ENCODE measurements at regions not wholly inside any gene's neighbourhood (a gene's known extent, or its start where the extent isn't known, plus 50 kb on each side); places are given as distances from the start of the nearest gene placed in this dataset.

GRCh38 chr20:41750137-41750536, 132.0 kb upstream of the CHD6 start:
- no peak overlapping the region for H3K4me3 ChIP-seq (ENCODE audit: extremely low read depth in 1 of 4, insufficient read depth in 2 of 4, low read depth in 3 of 4, low read length in 4 of 4)
- H3K9ac ChIP-seq (replicated peaks in 1 of 4; ENCODE audit: extremely low read depth in 1 of 4, low read depth in 3 of 4, low read length in 3 of 4) = no peak overlapping the region
- H2AK5ac ChIP-seq (ENCODE audit: low read depth, low read length) = no peak overlapping the region
- no peak overlapping the region for H3K23ac ChIP-seq (ENCODE audit: insufficient read length)
- H4K91ac ChIP-seq (replicated peaks; ENCODE audit: insufficient read length, low read length) = no peak overlapping the region
- H3K36me3 ChIP-seq (ENCODE audit: control insufficient read depth in 2 of 4, insufficient read depth in 4 of 4, low read length in 3 of 4) = no peaks in the 10 kb centered on the region
- no peak overlapping the region for H2BK5ac ChIP-seq (ENCODE audit: low read depth, low read length)
- H4K5ac ChIP-seq (ENCODE audit: insufficient read length, low read depth, low read length) = no peak overlapping the region
- H2BK120ac ChIP-seq (replicated peaks; ENCODE audit: low read depth, low read length) = no peak overlapping the region
- H3K4me1 ChIP-seq (replicated peaks in 1 of 4; ENCODE audit: control insufficient read depth in 3 of 4, insufficient read depth in 4 of 4, low read length in 3 of 4) = peaks cover 0 to 4% (median 0%) of the 10 kb centered on the region in 4 experiments; a peak in 2 of 7 replicates
- H3K23me2 ChIP-seq (ENCODE audit: low read depth, low read length) = no peaks in the 10 kb centered on the region
- H3K79me1 ChIP-seq (ENCODE audit: low read depth, low read length) = no peaks in the 10 kb centered on the region
- DNase-seq (ENCODE audit: low read depth in 1 of 2, low spot score in 2 of 2) (no peak), FAIRE-seq (no peak)
- CTCF ChIA-PET (ENCODE audit: partially characterized antibody) = interaction anchor here (0.8 to 5.2 kb wide), 2 partner anchors 12 to 16 kb away, joined by 3 to 48 read pairs; no protein-coding TSS in a partner anchor
- H3K79me2 ChIP-seq (ENCODE audit: control insufficient read depth in 1 of 2, insufficient read depth in 2 of 2, low read length in 2 of 2) = no peaks in the 10 kb centered on the region
- no peak overlapping the region for H2BK20ac ChIP-seq (ENCODE audit: low read length)
- no peak overlapping the region for H3K4me2 ChIP-seq (ENCODE audit: insufficient read depth in 1 of 2, low read depth in 2 of 2, low read length in 2 of 2)
- H4K20me1 ChIP-seq (replicated peaks in 1 of 2; ENCODE audit: control insufficient read depth in 1 of 2, insufficient read depth in 2 of 2, low read length in 2 of 2) = no peaks in the 10 kb centered on the region
- H3K27ac ChIP-seq (ENCODE audit: low read depth, low read length) = no peak overlapping the region
- no peak overlapping the region for H2BK12ac ChIP-seq (ENCODE audit: low read depth, low read length)
- H3K18ac ChIP-seq (ENCODE audit: extremely low read depth, low read length) = no peak overlapping the region
- H3K14ac ChIP-seq (ENCODE audit: insufficient read length) = no peak overlapping the region
- no peak overlapping the region for H3K56ac ChIP-seq (replicated peaks; ENCODE audit: insufficient read length, low read depth, low read length)
- H3K9me3 ChIP-seq (ENCODE audit: insufficient read depth in 2 of 2, low read depth in 1 of 2, low read length in 1 of 2) = no peaks in the 10 kb centered on the region
- no peak overlapping the region for H2BK15ac ChIP-seq (ENCODE audit: low read length)
- POLR2A ChIA-PET (ENCODE audit: partially characterized antibody) = no interaction called here
- no peak overlapping the region for H3K4ac ChIP-seq (replicated peaks; ENCODE audit: insufficient read length, low read depth, low read length)
- 87% methylated on average over 5 of the region's 5 CpGs; no CpG with 5 or more reads in 1 of the 2 experiments for WGBS, 2 experiments (ENCODE audit: extremely low coverage in 1 of 2, insufficient coverage in 1 of 2, insufficient read length in 1 of 2, insufficient replicate concordance in 2 of 2, low coverage in 1 of 2, low lambda C conversion rate in 2 of 2, missing lambda C conversion rate in 1 of 2)
- no peak overlapping the region for H4K8ac ChIP-seq (ENCODE audit: extremely low read depth, insufficient read depth, low read length)
- H3K27me3 ChIP-seq (replicated peaks in 1 of 4; ENCODE audit: control insufficient read depth in 3 of 4, extremely low read depth in 1 of 4, insufficient read depth in 3 of 4, low read length in 3 of 4) = no peaks in the 10 kb centered on the region
- no peak overlapping the region for H2AFZ ChIP-seq (ENCODE audit: low read length)
- TF ChIP-seq JUN (IDR thresholded peaks at IDR 0.05; ENCODE audit: low read depth, low read length) (no peak), TAF7 (optimal IDR thresholded peaks at IDR 0.05; ENCODE audit: borderline replicate concordance, low read depth, low read length) (no peak), SIRT6 (IDR thresholded peaks at IDR 0.05; ENCODE audit: low read length) (no peak), HDAC6 (IDR thresholded peaks at IDR 0.05; ENCODE audit: low read depth, low read length) (no peak), SIX5 (IDR thresholded peaks at IDR 0.05; ENCODE audit: low read depth, low read length) (no peak), SP1 (IDR thresholded peaks at IDR 0.05; ENCODE audit: low read depth, low read length) (no peak), TAF1 (IDR thresholded peaks at IDR 0.05; ENCODE audit: low read depth, low read length) (no peak), CBX8 (IDR thresholded peaks at IDR 0.05; ENCODE audit: borderline replicate concordance, low read depth, low read length) (no peak)

All from H1 (cell line).